Lower leg skin (tissue), 4 donors: ENCODE measurements at regions not wholly inside any gene's neighbourhood (a gene's known extent, or its start where the extent isn't known, plus 50 kb on each side); places are given as distances from the start of the nearest gene placed in this dataset.

Source experiments
- DNase-seq, 2 donors: peaks; one replicate each; pipeline ENCODE4 v3.0.0-alpha.2; 2019; ENCODE audit warnings: low spot score in 2 of 2
- H3K4me3 ChIP-seq: fragments of 200-600 bp; sonication (generic); 2 replicates; pipeline ENCODE4 v1.5.1; 2017; ENCODE audit warnings: mild to moderate bottlenecking, low read depth; ENCODE audit not compliant: poor library complexity, severe bottlenecking
- CTCF ChIP-seq, 3 donors: fragments of 450-650 bp; IDR thresholded peaks; one replicate each; pipeline ENCODE4 v1.5.1; 2016; ENCODE audit warnings: antibody characterized with exemption in 3 of 3, mild to moderate bottlenecking in 3 of 3, moderate library complexity in 2 of 3
- POLR2A ChIP-seq, 2 donors: fragments of 450-650 bp; IDR thresholded peaks; one replicate each; pipeline ENCODE4 v1.6.1; 2016 to 2017; ENCODE audit warnings: antibody characterized with exemption in 2 of 2, mild to moderate bottlenecking in 1 of 2, moderate library complexity in 1 of 2
- WGBS, 2 donors: methylation state at CpG; one replicate each; pipeline ENCODE4 v1.1.5; 2018; 5-methylcytosine and 5-hydroxymethylcytosine counted together
- intact Hi-C: fragments of 100-400 bp; cut with DNase I; formaldehyde crosslinking; loops from one replicate; pipeline ENCODE4 v1.15.0; 2023; ENCODE audit warnings: low total_unique reads

- H3K4me3 ChIP-seq, result no peak overlapping the region
- WGBS, 2 donors, result 33 to 42% methylated on average over 2 of the region's 2 CpGs
- no peak for DNase-seq
- TF ChIP-seq CTCF (IDR thresholded peaks at IDR 0.05) (no peak), POLR2A (IDR thresholded peaks at IDR 0.05) (no peak)
- intact Hi-C loops, result no loop called here
Observed at GRCh38 chr9:75823151-75823550, 67.3 kb upstream of the PCSK5 start.

- no peak for TF ChIP-seq POLR2A (IDR thresholded peaks at IDR 0.05)
- no peak for TF ChIP-seq CTCF (IDR thresholded peaks at IDR 0.05)
- intact Hi-C loops, result no loop called here
- H3K4me3 ChIP-seq, result no peak overlapping the region
- DNase-seq, result no peak
- WGBS, 2 donors, result 43 to 51% methylated on average over 3 of the region's 3 CpGs
Observed at GRCh38 chr9:75824816-75825568, 65.5 kb upstream of the PCSK5 start.

- intact Hi-C loops, result no loop called here
- WGBS, 2 donors, result 48 to 50% methylated on average over 2 of the region's 2 CpGs
- DNase-seq, result no peak
Observed at GRCh38 chr9:75826314-75826713, 64.2 kb upstream of the PCSK5 start.

GRCh38 chr9:75830303-75830702, 60.2 kb upstream of the PCSK5 start:
- intact Hi-C loops, result loop anchor here (5.0 kb wide), 1 partner anchor 597 kb away; no protein-coding TSS in a partner anchor
- H3K4me3 ChIP-seq, result no peak overlapping the region
- TF ChIP-seq POLR2A (IDR thresholded peaks at IDR 0.05) (no peak), CTCF (IDR thresholded peaks at IDR 0.05) (no peak)
- no peak for DNase-seq

More at GRCh38 chr9:75826314-75826713, 64.2 kb upstream of the PCSK5 start:
- H3K4me3 ChIP-seq, result no peak overlapping the region
- no peak for TF ChIP-seq POLR2A (IDR thresholded peaks at IDR 0.05)
- TF ChIP-seq CTCF (IDR thresholded peaks at IDR 0.05), result no peak

GRCh38 chr9:75833778-75834177, 56.7 kb upstream of the PCSK5 start:
- DNase-seq, result no peak
- TF ChIP-seq CTCF (IDR thresholded peaks at IDR 0.05) (no peak), POLR2A (IDR thresholded peaks at IDR 0.05) (no peak)
- no peak overlapping the region for H3K4me3 ChIP-seq
- intact Hi-C loops, result loop anchor here (5.0 kb wide), 1 partner anchor 594 kb away; no protein-coding TSS in a partner anchor

- intact Hi-C loops, result loop anchor here (5.0 kb wide), 1 partner anchor 592 kb away; no protein-coding TSS in a partner anchor
- WGBS, 2 donors, result 84 to 86% methylated on average over 2 of the region's 2 CpGs
Observed at GRCh38 chr9:75834878-75835277, 55.6 kb upstream of the PCSK5 start.

More at GRCh38 chr9:75834878-75835277, 55.6 kb upstream of the PCSK5 start:
- H3K4me3 ChIP-seq, result no peak overlapping the region
- DNase-seq, result no peak
- TF ChIP-seq POLR2A (IDR thresholded peaks at IDR 0.05) (no peak), CTCF (IDR thresholded peaks at IDR 0.05) (no peak)
